K562 (cell line): ENCODE measurements at regions not wholly inside any gene's neighbourhood (a gene's known extent, or its start where the extent isn't known, plus 50 kb on each side); places are given as distances from the start of the nearest gene placed in this dataset.

ENCODE experiments used
- BRF1 ChIP-seq: IDR thresholded peaks from 3 replicates; pipeline ENCODE4 v1.6.1; 2011; ENCODE audit warnings: borderline replicate concordance, mild to moderate bottlenecking; ENCODE audit not compliant: insufficient read length; ENCODE audit errors: extremely low read depth
- CC2D1A ChIP-seq: fragments of 450-650 bp; IDR thresholded peaks from 2 replicates; pipeline ENCODE4 v1.6.1; 2017; ENCODE audit warnings: mild to moderate bottlenecking
- HCFC1 ChIP-seq: IDR thresholded peaks from 2 replicates; pipeline ENCODE4 v1.6.1; 2012; ENCODE audit warnings: low read depth, low read length, improper control_type of control experiment
- KLF16 ChIP-seq: IDR thresholded peaks from 2 replicates; pipeline ENCODE4 v1.6.1; 2016; ENCODE audit warnings: antibody characterized with exemption
- MGA ChIP-seq: fragments of 450-650 bp; IDR thresholded peaks from 2 replicates; pipeline ENCODE4 v1.6.1; 2016; ENCODE audit warnings: mild to moderate bottlenecking, moderate library complexity
- POLR2H ChIP-seq: IDR thresholded peaks from 2 replicates; pipeline ENCODE4 v1.6.1; 2016; ENCODE audit warnings: missing genetic modification characterization, low read depth, mild to moderate bottlenecking, control low read depth, missing compliant biosample characterization, moderate library complexity
- TF ChIP-seq, protein P1 (sequence below), 2 experiments: fragments of 450-650 bp; conservative IDR thresholded peaks; 2 replicates each; pipeline ENCODE4 v1.6.1; 2017; ENCODE audit warnings: mild to moderate bottlenecking in 2 of 2, moderate library complexity in 2 of 2
- TF ChIP-seq, protein P2 (sequence below): sonication (generic); formaldehyde crosslinking; IDR thresholded peaks from 2 replicates; pipeline ENCODE4 v1.8.0; 2023; ENCODE audit warnings: mild to moderate bottlenecking, missing genetic modification reagents

DNA sequence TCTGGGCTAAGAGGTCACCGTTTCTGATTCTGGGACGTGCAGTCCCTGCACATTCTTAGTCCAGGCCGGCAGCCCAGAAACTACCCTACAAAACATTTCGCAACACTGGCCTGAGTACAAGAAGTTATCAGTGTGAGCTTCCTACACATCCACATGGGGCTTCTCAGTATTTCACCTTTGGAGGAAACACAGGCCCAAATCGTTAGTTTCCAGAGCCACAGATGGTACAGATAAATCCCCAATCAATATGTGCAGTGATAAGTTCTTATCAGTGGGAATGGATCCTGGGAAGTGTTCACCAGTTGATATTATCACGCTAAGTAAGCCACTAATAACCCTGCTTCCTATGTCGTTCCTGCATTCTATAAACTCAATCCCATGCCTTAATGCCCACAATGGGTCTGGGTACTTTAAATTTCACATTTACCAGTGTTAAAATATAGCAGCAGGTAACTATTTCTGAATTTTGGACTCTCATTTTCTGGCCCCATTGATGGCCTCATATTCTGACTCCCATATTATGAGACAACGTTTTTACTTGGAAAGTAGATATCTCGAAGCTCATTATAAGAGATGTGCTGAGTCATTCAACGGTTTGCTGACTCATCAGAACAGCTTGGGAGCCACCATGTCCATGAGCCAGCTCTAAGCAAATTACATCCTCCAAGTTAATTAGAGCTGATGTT, 370.2 kb upstream of the MAF start (continued):
- TF ChIP-seq MGA (peak; percentile 59), POLR2H (peak; percentile 66), KLF16 (peak; percentile 76), HCFC1 (no peak), BRF1 (no peak), CC2D1A (peak; percentile 46; the same call in 1 of the 2 replicates)
- TF ChIP-seq, protein P1, sequence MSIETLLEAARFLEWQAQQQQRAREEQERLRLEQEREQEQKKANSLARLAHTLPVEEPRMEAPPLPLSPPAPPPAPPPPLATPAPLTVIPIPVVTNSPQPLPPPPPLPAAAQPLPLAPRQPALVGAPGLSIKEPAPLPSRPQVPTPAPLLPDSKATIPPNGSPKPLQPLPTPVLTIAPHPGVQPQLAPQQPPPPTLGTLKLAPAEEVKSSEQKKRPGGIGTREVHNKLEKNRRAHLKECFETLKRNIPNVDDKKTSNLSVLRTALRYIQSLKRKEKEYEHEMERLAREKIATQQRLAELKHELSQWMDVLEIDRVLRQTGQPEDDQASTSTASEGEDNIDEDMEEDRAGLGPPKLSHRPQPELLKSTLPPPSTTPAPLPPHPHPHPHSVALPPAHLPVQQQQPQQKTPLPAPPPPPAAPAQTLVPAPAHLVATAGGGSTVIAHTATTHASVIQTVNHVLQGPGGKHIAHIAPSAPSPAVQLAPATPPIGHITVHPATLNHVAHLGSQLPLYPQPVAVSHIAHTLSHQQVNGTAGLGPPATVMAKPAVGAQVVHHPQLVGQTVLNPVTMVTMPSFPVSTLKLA (conservative IDR thresholded peaks at IDR 0.05): peak; percentile 30 to 76; a peak in 3 of 4 replicates
- TF ChIP-seq, protein P2, sequence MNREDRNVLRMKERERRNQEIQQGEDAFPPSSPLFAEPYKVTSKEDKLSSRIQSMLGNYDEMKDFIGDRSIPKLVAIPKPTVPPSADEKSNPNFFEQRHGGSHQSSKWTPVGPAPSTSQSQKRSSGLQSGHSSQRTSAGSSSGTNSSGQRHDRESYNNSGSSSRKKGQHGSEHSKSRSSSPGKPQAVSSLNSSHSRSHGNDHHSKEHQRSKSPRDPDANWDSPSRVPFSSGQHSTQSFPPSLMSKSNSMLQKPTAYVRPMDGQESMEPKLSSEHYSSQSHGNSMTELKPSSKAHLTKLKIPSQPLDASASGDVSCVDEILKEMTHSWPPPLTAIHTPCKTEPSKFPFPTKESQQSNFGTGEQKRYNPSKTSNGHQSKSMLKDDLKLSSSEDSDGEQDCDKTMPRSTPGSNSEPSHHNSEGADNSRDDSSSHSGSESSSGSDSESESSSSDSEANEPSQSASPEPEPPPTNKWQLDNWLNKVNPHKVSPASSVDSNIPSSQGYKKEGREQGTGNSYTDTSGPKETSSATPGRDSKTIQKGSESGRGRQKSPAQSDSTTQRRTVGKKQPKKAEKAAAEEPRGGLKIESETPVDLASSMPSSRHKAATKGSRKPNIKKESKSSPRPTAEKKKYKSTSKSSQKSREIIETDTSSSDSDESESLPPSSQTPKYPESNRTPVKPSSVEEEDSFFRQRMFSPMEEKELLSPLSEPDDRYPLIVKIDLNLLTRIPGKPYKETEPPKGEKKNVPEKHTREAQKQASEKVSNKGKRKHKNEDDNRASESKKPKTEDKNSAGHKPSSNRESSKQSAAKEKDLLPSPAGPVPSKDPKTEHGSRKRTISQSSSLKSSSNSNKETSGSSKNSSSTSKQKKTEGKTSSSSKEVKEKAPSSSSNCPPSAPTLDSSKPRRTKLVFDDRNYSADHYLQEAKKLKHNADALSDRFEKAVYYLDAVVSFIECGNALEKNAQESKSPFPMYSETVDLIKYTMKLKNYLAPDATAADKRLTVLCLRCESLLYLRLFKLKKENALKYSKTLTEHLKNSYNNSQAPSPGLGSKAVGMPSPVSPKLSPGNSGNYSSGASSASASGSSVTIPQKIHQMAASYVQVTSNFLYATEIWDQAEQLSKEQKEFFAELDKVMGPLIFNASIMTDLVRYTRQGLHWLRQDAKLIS (CRISPR knock-in tag): no peak
